Astrocyte of the cerebellum (primary cell): ENCODE measurements at regions not wholly inside any gene's neighbourhood (a gene's known extent, or its start where the extent isn't known, plus 50 kb on each side); places are given as distances from the start of the nearest gene placed in this dataset.

Source experiments
- DNase-seq: peaks from one replicate; pipeline ENCODE4 v3.0.0-alpha.2; 2011; ENCODE audit warnings: low read depth
- H3K4me3 ChIP-seq: 2 replicates; pipeline ENCODE4 v1.5.1; 2011; ENCODE audit warnings: mild to moderate bottlenecking, low read depth, low read length, moderate library complexity
- CTCF ChIP-seq: IDR thresholded peaks from 2 replicates; pipeline ENCODE4 v1.5.1; 2012; ENCODE audit warnings: low read length, low read depth, moderate library complexity, mild to moderate bottlenecking; ENCODE audit errors: missing control alignments
- in situ Hi-C: cut with HindIII; loops from 2 replicates; pipeline ENCODE4 v1.10.0; 2017; ENCODE audit warnings: low sequenced_read_pairs

GRCh38 chr11:101686514-101686913 lies 102.7 kb upstream of the TRPC6 start:
- no peak overlapping the region for H3K4me3 ChIP-seq
- TF ChIP-seq CTCF, result no peak
- in situ Hi-C loops, result no loop called here
- peak; percentile 82 for DNase-seq

GRCh38 chr11:101668236-101668635 lies 84.4 kb upstream of the TRPC6 start:
- DNase-seq, result no peak
- TF ChIP-seq CTCF, result no peak
- H3K4me3 ChIP-seq, result no peak overlapping the region
- in situ Hi-C loops, result no loop called here

GRCh38 chr11:101666916-101667315 lies 83.1 kb upstream of the TRPC6 start:
- no peak for DNase-seq
- H3K4me3 ChIP-seq, result no peak overlapping the region
- in situ Hi-C loops, result no loop called here
- TF ChIP-seq CTCF, result no peak

- no peak for DNase-seq
- TF ChIP-seq CTCF, result no peak
- in situ Hi-C loops, result no loop called here
- H3K4me3 ChIP-seq, result no peak overlapping the region
These were observed 77.8 kb upstream of the TRPC6 start for GRCh38 chr11:101661559-101661958.
